ENCODE measurements at regions not wholly inside any gene's neighbourhood (a gene's known extent, or its start where the extent isn't known, plus 50 kb on each side); places are given as distances from the start of the nearest gene placed in this dataset.

DNA sequence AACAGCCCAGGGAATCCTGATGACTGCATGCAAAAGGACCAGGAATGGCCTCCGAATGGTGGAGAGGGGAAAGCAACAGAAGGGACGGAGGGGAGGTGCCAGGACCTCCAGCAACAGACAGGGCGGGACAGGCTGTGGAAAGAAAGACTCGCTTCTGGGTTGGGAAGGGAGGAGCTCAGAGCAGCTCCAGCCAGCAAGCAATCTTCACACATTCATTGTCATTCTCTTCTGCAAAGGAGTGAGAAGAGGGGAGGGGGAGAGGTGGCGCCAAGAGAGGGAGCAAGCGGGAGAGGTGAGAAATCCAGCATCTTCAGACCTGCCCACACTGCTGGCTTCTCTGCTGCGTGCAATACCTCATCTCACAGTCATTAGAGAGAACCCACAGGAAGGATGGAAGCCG is 509.0 kb downstream of the BUD13 start:
- TF ChIP-seq, protein P1, sequence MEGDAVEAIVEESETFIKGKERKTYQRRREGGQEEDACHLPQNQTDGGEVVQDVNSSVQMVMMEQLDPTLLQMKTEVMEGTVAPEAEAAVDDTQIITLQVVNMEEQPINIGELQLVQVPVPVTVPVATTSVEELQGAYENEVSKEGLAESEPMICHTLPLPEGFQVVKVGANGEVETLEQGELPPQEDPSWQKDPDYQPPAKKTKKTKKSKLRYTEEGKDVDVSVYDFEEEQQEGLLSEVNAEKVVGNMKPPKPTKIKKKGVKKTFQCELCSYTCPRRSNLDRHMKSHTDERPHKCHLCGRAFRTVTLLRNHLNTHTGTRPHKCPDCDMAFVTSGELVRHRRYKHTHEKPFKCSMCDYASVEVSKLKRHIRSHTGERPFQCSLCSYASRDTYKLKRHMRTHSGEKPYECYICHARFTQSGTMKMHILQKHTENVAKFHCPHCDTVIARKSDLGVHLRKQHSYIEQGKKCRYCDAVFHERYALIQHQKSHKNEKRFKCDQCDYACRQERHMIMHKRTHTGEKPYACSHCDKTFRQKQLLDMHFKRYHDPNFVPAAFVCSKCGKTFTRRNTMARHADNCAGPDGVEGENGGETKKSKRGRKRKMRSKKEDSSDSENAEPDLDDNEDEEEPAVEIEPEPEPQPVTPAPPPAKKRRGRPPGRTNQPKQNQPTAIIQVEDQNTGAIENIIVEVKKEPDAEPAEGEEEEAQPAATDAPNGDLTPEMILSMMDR (conservative IDR thresholded peaks at IDR 0.05 in 1 of 2, IDR thresholded peaks at IDR 0.05 in 1 of 2; ENCODE audit: low read depth in 1 of 2, low read length in 2 of 2): no peak
- TF ChIP-seq EZH2 (IDR thresholded peaks at IDR 0.05; ENCODE audit: low read length, missing control alignments): no peak
